Endothelial cell of umbilical vein (primary cell): ENCODE measurements at regions not wholly inside any gene's neighbourhood (a gene's known extent, or its start where the extent isn't known, plus 50 kb on each side); places are given as distances from the start of the nearest gene placed in this dataset.

Experiments used
- BruUV-seq: library from RNA; stranded (reverse); fragments of 400-500 nt; replicated peaks from 2 replicates; lab custom pipeline; 2021; lab: Mats Ljungman, UMichigan
- CTCF ChIA-PET: fragments of 300-600, 350-600 bp; sonication (Branson Sonifier 250); formaldehyde crosslinking; loops from one replicate; lab custom pipeline; 2021; ENCODE audit warnings: antibody characterized with exemption, inconsistent platforms; lab: Charles Lee
- POLR2A ChIA-PET: fragments of 300-600, 350-600 bp; sonication (Branson Sonifier 250); formaldehyde crosslinking; loops from one replicate; lab custom pipeline; 2021; ENCODE audit warnings: antibody characterized with exemption, inconsistent platforms; lab: Charles Lee
- DNase-seq: peaks from one replicate; pipeline ENCODE4 v3.0.0-alpha.2; 2011; ENCODE audit warnings: low read depth, low spot score
- FAIRE-seq: peaks from 2 replicates; lab custom pipeline; 2011; peaks lifted over from hg19 to GRCh38; lab: Jason Lieb, UNC
- H2AFZ ChIP-seq: 2 replicates; pipeline ENCODE4 v1.6.0; 2012; ENCODE audit warnings: low read depth, low read length, control low read depth, inconsistent platforms
- H3K27ac ChIP-seq: 2 replicates; pipeline ENCODE4 v1.5.1; 2011; ENCODE audit warnings: low read depth, mild to moderate bottlenecking, control low read depth, low read length, moderate library complexity; ENCODE audit not compliant: insufficient read depth
- H3K27me3 ChIP-seq, 2 experiments: 2 replicates each; pipeline versions ENCODE4 v1.6.0 to v1.6.1; 2011; ENCODE audit warnings: low read length in 2 of 2, mixed read lengths in 1 of 2; ENCODE audit not compliant: control insufficient read depth in 2 of 2, insufficient read depth in 2 of 2
- H3K36me3 ChIP-seq, 2 experiments: 2 replicates in 1 of 2; 3 replicates in 1 of 2; pipeline ENCODE4 v1.5.1; 2011; ENCODE audit warnings: low read length in 2 of 2, mild to moderate bottlenecking in 1 of 2, moderate library complexity in 1 of 2; ENCODE audit not compliant: control insufficient read depth in 2 of 2, insufficient read depth in 2 of 2; ENCODE audit errors: extremely low read depth in 1 of 2
- H3K4me1 ChIP-seq: 3 replicates; pipeline ENCODE4 v1.5.1; 2011; ENCODE audit warnings: mild to moderate bottlenecking, low read length; ENCODE audit not compliant: control insufficient read depth, insufficient read depth; ENCODE audit errors: extremely low read depth
- H3K4me2 ChIP-seq: 2 replicates; pipeline ENCODE4 v1.6.1; 2011; ENCODE audit warnings: low read length, control low read depth, mixed read lengths; ENCODE audit not compliant: insufficient read depth
- H3K4me3 ChIP-seq, 3 experiments: fragments of 200-600 bp in 1 of 3; sonication (generic), shearing (Covaris generic) in 1 of 3; replicated peaks in 1 of 3; 2 replicates each; pipeline ENCODE4 v1.5.1; 2011 to 2016; ENCODE audit warnings: control low read depth in 3 of 3, low read length in 3 of 3, mild to moderate bottlenecking in 2 of 3, inconsistent platforms in 1 of 3, low read depth in 1 of 3, moderate library complexity in 1 of 3; ENCODE audit not compliant: insufficient read depth in 1 of 3
- H3K79me2 ChIP-seq: 2 replicates; pipeline ENCODE4 v1.6.0; 2012; ENCODE audit warnings: low read length, inconsistent platforms; ENCODE audit not compliant: control insufficient read depth, insufficient read depth
- H3K9ac ChIP-seq: replicated peaks from 2 replicates; pipeline ENCODE3; 2011; ENCODE audit warnings: low read length, control low read depth; ENCODE audit not compliant: insufficient read depth; ENCODE audit errors: extremely low read depth
- H3K9me1 ChIP-seq: replicated peaks from 3 replicates; pipeline ENCODE4 v1.6.0; 2011; ENCODE audit warnings: mild to moderate bottlenecking, low read length; ENCODE audit not compliant: control insufficient read depth, insufficient read depth; ENCODE audit errors: extremely low read depth
- H3K9me3 ChIP-seq: replicated peaks from 2 replicates; pipeline ENCODE4 v1.5.1; 2012; ENCODE audit warnings: low read length, inconsistent platforms; ENCODE audit not compliant: control insufficient read depth, insufficient read depth
- H4K20me1 ChIP-seq: replicated peaks from 2 replicates; pipeline ENCODE3; 2011; ENCODE audit warnings: mild to moderate bottlenecking, low read length; ENCODE audit not compliant: control insufficient read depth, insufficient read depth; ENCODE audit errors: extremely low read depth
- EZH2 ChIP-seq: IDR thresholded peaks from 2 replicates; pipeline ENCODE4 v1.6.1; 2012; ENCODE audit warnings: borderline replicate concordance, low read depth, mild to moderate bottlenecking, moderate library complexity, low read length, inconsistent platforms; ENCODE audit not compliant: severe bottlenecking
- FOS ChIP-seq: IDR thresholded peaks from 2 replicates; pipeline ENCODE4 v1.6.1; 2011; ENCODE audit warnings: mild to moderate bottlenecking, low read length, moderate library complexity, borderline replicate concordance; ENCODE audit not compliant: insufficient read depth
- GATA2 ChIP-seq: IDR thresholded peaks from 2 replicates; pipeline ENCODE4 v1.7.0; 2011; ENCODE audit warnings: low read depth, mild to moderate bottlenecking, moderate library complexity, mixed read lengths, low read length; ENCODE audit not compliant: insufficient read length, insufficient read depth
- JUN ChIP-seq: IDR thresholded peaks from 2 replicates; pipeline ENCODE4 v1.6.1; 2011; ENCODE audit warnings: borderline replicate concordance, low read depth; ENCODE audit not compliant: insufficient read length, insufficient read depth
- MYC ChIP-seq: IDR thresholded peaks from one replicate; pipeline ENCODE4 v1.6.1; 2011; ENCODE audit warnings: mild to moderate bottlenecking, low read depth, low read length
- POLR2A ChIP-seq: IDR thresholded peaks from 2 replicates; pipeline ENCODE4 v1.6.1; 2012; ENCODE audit warnings: low read depth, mild to moderate bottlenecking, control low read depth, low read length
- POLR2AphosphoS5 ChIP-seq: IDR thresholded peaks from 2 replicates; pipeline ENCODE4 v1.6.1; 2012; ENCODE audit warnings: low read depth, mild to moderate bottlenecking, control low read depth, low read length, moderate library complexity; ENCODE audit not compliant: insufficient read depth
- dilution Hi-C: fragments of 300-500 bp; cut with MboI; formaldehyde crosslinking; loops from one replicate; pipeline ENCODE4 v1.15.0; 2019; ENCODE audit warnings: low sequenced_read_pairs; ENCODE audit not compliant: extremely low pct_ligation_motif_present
- intact Hi-C: fragments of 100-400 bp; cut with micrococcal nuclease; formaldehyde crosslinking; loops from one replicate; pipeline ENCODE4 v1.10.0; 2022
- TF ChIP-seq, protein P1 (sequence below): IDR thresholded peaks from 2 replicates; pipeline ENCODE4 v1.6.1; 2011; ENCODE audit not compliant: insufficient read depth, insufficient read length
- TF ChIP-seq, protein P2 (sequence below), 2 donors: IDR thresholded peaks; 1 replicate in 1 of 2; 2 replicates in 1 of 2; pipeline ENCODE4 v1.5.1; 2011; ENCODE audit warnings: low read length in 2 of 2, mild to moderate bottlenecking in 2 of 2, moderate library complexity in 2 of 2, control low read depth in 1 of 2, inconsistent platforms in 1 of 2, low read depth in 1 of 2; ENCODE audit not compliant: insufficient read depth in 1 of 2; ENCODE audit errors: extremely low read depth in 1 of 2

DNA sequence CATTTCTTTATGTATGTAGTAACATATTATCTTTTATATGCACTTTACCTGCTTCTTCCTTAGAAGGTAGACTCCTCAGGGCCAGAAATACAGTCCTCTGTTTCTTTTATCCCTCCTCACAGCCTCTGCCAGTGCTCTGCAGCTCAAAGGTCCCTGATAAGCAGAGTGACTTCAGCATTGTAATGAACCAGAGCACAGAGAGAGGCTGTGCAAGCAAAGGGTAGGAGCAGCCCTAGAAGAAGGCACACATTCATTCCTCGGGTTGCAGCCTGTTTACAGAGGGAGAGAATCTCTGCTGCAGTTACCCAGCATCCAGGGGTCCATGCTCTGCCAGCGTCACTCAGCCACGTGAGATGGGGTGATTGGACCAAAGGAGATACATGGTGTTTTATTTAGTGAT, 101.1 kb downstream of the RHOU start:
- H2AFZ ChIP-seq: no peak overlapping the region
- H3K79me2 ChIP-seq: no peaks in the 10 kb centered on the region
- H3K4me3 ChIP-seq: no peak overlapping the region
- POLR2A ChIA-PET: no interaction called here
- H4K20me1 ChIP-seq: no peaks in the 10 kb centered on the region
- H3K4me2 ChIP-seq: no peak overlapping the region
- H3K27me3 ChIP-seq: no peaks in the 10 kb centered on the region
- dilution Hi-C loops: no loop called here
- peaks cover 19% of the 10 kb centered on the region for H3K4me1 ChIP-seq
- H3K9me1 ChIP-seq: no peaks in the 10 kb centered on the region
- intact Hi-C loops: loop anchor here (5.0 kb wide), 1 partner anchor 191 kb away; no protein-coding TSS in a partner anchor
- DNase-seq (no peak), FAIRE-seq (no peak)
- CTCF ChIA-PET: no interaction called here
- no peak overlapping the region for H3K9ac ChIP-seq
- H3K27ac ChIP-seq: no peak overlapping the region
- TF ChIP-seq POLR2A (no peak), FOS (no peak), MYC (no peak), POLR2AphosphoS5 (no peak), GATA2 (no peak), EZH2 (no peak), JUN (no peak)
- TF ChIP-seq, protein P1, sequence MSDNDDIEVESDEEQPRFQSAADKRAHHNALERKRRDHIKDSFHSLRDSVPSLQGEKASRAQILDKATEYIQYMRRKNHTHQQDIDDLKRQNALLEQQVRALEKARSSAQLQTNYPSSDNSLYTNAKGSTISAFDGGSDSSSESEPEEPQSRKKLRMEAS: no peak
- TF ChIP-seq, protein P2, sequence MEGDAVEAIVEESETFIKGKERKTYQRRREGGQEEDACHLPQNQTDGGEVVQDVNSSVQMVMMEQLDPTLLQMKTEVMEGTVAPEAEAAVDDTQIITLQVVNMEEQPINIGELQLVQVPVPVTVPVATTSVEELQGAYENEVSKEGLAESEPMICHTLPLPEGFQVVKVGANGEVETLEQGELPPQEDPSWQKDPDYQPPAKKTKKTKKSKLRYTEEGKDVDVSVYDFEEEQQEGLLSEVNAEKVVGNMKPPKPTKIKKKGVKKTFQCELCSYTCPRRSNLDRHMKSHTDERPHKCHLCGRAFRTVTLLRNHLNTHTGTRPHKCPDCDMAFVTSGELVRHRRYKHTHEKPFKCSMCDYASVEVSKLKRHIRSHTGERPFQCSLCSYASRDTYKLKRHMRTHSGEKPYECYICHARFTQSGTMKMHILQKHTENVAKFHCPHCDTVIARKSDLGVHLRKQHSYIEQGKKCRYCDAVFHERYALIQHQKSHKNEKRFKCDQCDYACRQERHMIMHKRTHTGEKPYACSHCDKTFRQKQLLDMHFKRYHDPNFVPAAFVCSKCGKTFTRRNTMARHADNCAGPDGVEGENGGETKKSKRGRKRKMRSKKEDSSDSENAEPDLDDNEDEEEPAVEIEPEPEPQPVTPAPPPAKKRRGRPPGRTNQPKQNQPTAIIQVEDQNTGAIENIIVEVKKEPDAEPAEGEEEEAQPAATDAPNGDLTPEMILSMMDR (IDR thresholded peaks at IDR 0.05; ENCODE audit: extremely low read depth in 1 of 2, insufficient read depth in 1 of 2, low read depth in 1 of 2, low read length in 2 of 2): no peak
- no peaks in the 10 kb centered on the region for H3K9me3 ChIP-seq
- no peaks in the 10 kb centered on the region for H3K36me3 ChIP-seq
- no TSS peak for BruUV-seq
